GM23338 (cell line): ENCODE measurements at regions not wholly inside any gene's neighbourhood (a gene's known extent, or its start where the extent isn't known, plus 50 kb on each side); places are given as distances from the start of the nearest gene placed in this dataset.

Experiments used
- EZH2phosphoT487 ChIP-seq: fragments of 200-600 bp; sonication (generic); IDR thresholded peaks from one replicate; pipeline ENCODE4 v1.8.1; 2018; ENCODE audit warnings: antibody characterized with exemption; ENCODE audit not compliant: unreplicated experiment
- POLR2AphosphoS5 ChIP-seq: IDR thresholded peaks from 2 replicates; pipeline ENCODE4 v1.6.1; 2016; ENCODE audit warnings: antibody characterized with exemption, low read depth
- TF ChIP-seq, protein P1 (sequence below), 2 experiments: fragments of 200-600 bp in 1 of 2; sonication (generic) in 1 of 2; conservative IDR thresholded peaks; 2 replicates each; pipeline versions ENCODE4 v1.5.1 to v1.6.1; 2016 to 2017; ENCODE audit warnings: antibody characterized with exemption in 2 of 2, low read depth in 2 of 2, mild to moderate bottlenecking in 2 of 2, moderate library complexity in 1 of 2

DNA sequence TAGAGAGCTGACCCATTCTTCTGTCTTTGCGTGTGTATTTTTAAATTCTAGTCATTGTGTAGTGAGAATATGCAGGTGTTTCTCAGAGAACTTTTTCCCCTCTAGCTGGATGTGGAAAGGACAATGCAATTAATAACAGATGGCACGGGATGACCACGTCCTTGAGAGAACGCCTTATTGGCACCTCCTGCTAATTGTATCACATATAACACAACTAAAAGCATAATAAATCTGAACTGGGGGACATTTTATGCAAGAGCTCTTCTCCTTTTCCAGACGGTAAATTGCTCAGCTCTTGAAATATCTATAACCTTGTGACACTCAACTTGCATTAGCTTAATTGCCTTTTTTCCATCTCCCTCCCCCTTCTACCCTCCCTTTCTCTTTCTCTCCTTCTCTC, 62.9 kb upstream of the IZUMO3 start:
- TF ChIP-seq, protein P1, sequence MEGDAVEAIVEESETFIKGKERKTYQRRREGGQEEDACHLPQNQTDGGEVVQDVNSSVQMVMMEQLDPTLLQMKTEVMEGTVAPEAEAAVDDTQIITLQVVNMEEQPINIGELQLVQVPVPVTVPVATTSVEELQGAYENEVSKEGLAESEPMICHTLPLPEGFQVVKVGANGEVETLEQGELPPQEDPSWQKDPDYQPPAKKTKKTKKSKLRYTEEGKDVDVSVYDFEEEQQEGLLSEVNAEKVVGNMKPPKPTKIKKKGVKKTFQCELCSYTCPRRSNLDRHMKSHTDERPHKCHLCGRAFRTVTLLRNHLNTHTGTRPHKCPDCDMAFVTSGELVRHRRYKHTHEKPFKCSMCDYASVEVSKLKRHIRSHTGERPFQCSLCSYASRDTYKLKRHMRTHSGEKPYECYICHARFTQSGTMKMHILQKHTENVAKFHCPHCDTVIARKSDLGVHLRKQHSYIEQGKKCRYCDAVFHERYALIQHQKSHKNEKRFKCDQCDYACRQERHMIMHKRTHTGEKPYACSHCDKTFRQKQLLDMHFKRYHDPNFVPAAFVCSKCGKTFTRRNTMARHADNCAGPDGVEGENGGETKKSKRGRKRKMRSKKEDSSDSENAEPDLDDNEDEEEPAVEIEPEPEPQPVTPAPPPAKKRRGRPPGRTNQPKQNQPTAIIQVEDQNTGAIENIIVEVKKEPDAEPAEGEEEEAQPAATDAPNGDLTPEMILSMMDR (conservative IDR thresholded peaks at IDR 0.05; ENCODE audit: low read depth in 2 of 2) = no peak
- TF ChIP-seq EZH2phosphoT487 = no peak
- TF ChIP-seq POLR2AphosphoS5 = no peak
